H9 (cell line): ENCODE measurements at regions not wholly inside any gene's neighbourhood (a gene's known extent, or its start where the extent isn't known, plus 50 kb on each side); places are given as distances from the start of the nearest gene placed in this dataset.

ENCODE experiments used
- DNase-seq: peaks from one replicate; pipeline ENCODE4 v3.0.0-alpha.2; 2017
- H2AFZ ChIP-seq: one replicate; pipeline ENCODE4 v1.6.1; 2013; ENCODE audit warnings: mild to moderate bottlenecking, low read length, control low read depth, moderate library complexity
- H2AK5ac ChIP-seq: 2 replicates; pipeline ENCODE4 v1.6.1; 2013; ENCODE audit warnings: low read length, control low read depth, mixed read lengths; ENCODE audit not compliant: insufficient read length
- H2BK120ac ChIP-seq: one replicate; pipeline ENCODE4 v1.6.1; 2013; ENCODE audit warnings: low read depth, mild to moderate bottlenecking, low read length, control low read depth, inconsistent platforms; ENCODE audit not compliant: poor library complexity, severe bottlenecking
- H2BK12ac ChIP-seq: 2 replicates; pipeline ENCODE4 v1.6.1; 2013; ENCODE audit warnings: low read length, control low read depth, mixed read lengths, low read depth; ENCODE audit not compliant: insufficient read length
- H2BK15ac ChIP-seq: 2 replicates; pipeline ENCODE4 v1.6.1; 2013; ENCODE audit warnings: low read depth, low read length, control low read depth
- H2BK20ac ChIP-seq: one replicate; pipeline ENCODE4 v1.6.1; 2013; ENCODE audit warnings: low read depth, mild to moderate bottlenecking, low read length, control low read depth, inconsistent platforms; ENCODE audit not compliant: poor library complexity, severe bottlenecking
- H2BK5ac ChIP-seq: 2 replicates; pipeline ENCODE4 v1.6.1; 2013; ENCODE audit warnings: low read length, control low read depth, mixed read lengths; ENCODE audit not compliant: insufficient read length
- H3K14ac ChIP-seq: 2 replicates; pipeline ENCODE4 v1.6.1; 2013; ENCODE audit warnings: low read length, control low read depth; ENCODE audit not compliant: insufficient read depth
- H3K18ac ChIP-seq: 2 replicates; pipeline ENCODE4 v1.6.1; 2013; ENCODE audit warnings: low read depth, mild to moderate bottlenecking, mixed read lengths, low read length, control low read depth; ENCODE audit not compliant: insufficient read length
- H3K23ac ChIP-seq: 2 replicates; pipeline ENCODE4 v1.6.1; 2013; ENCODE audit warnings: low read length, control low read depth, mixed read lengths, low read depth; ENCODE audit not compliant: insufficient read length
- H3K23me2 ChIP-seq: 2 replicates; pipeline ENCODE4 v1.6.1; 2013; ENCODE audit warnings: low read depth, mild to moderate bottlenecking, mixed read lengths, low read length, control low read depth; ENCODE audit not compliant: insufficient read length, poor library complexity, severe bottlenecking
- H3K27ac ChIP-seq: 2 replicates; pipeline ENCODE4 v1.5.1; 2013; ENCODE audit warnings: low read length, control low read depth, mixed read lengths, low read depth; ENCODE audit not compliant: insufficient read length
- H3K27me3 ChIP-seq: 2 replicates; pipeline ENCODE4 v1.6.1; 2013; ENCODE audit warnings: low read length, control low read depth, inconsistent platforms; ENCODE audit not compliant: insufficient read depth
- H3K4ac ChIP-seq: 2 replicates; pipeline ENCODE4 v1.6.1; 2013; ENCODE audit warnings: low read depth, mild to moderate bottlenecking, control low read depth, inconsistent platforms, low read length, moderate library complexity
- H3K4me1 ChIP-seq: 2 replicates; pipeline ENCODE4 v1.6.1; 2013; ENCODE audit warnings: low read length, control low read depth, inconsistent platforms; ENCODE audit not compliant: insufficient read depth
- H3K4me2 ChIP-seq: 2 replicates; pipeline ENCODE4 v1.6.1; 2013; ENCODE audit warnings: low read length, control low read depth, mixed read lengths; ENCODE audit not compliant: insufficient read length, insufficient read depth
- H3K56ac ChIP-seq: 2 replicates; pipeline ENCODE4 v1.6.1; 2013; ENCODE audit warnings: low read depth, mild to moderate bottlenecking, mixed read lengths, low read length, control low read depth; ENCODE audit not compliant: insufficient read length
- H3K79me1 ChIP-seq: 2 replicates; pipeline ENCODE4 v1.6.1; 2013; ENCODE audit warnings: low read depth, mild to moderate bottlenecking, moderate library complexity, low read length, control low read depth, inconsistent platforms; ENCODE audit not compliant: insufficient read depth, poor library complexity, severe bottlenecking
- H3K79me2 ChIP-seq: 2 replicates; pipeline ENCODE4 v1.6.1; 2013; ENCODE audit warnings: low read length, control low read depth, inconsistent platforms; ENCODE audit not compliant: insufficient read depth
- H3K9ac ChIP-seq: 2 replicates; pipeline ENCODE4 v1.6.1; 2013; ENCODE audit warnings: low read length, control low read depth, mixed read lengths; ENCODE audit not compliant: insufficient read length; ENCODE audit errors: extremely low read depth
- H3K9me3 ChIP-seq: one replicate; pipeline ENCODE4 v1.6.1; 2013; ENCODE audit warnings: low read depth, low read length, inconsistent platforms; ENCODE audit not compliant: control insufficient read depth
- H3T11ph ChIP-seq: one replicate; pipeline ENCODE4 v1.6.1; 2013; ENCODE audit warnings: mild to moderate bottlenecking, low read length, control low read depth, inconsistent platforms
- H4K20me1 ChIP-seq: one replicate; pipeline ENCODE4 v1.6.1; 2013; ENCODE audit not compliant: control insufficient read depth, insufficient read length, insufficient read depth
- H4K5ac ChIP-seq: 2 replicates; pipeline ENCODE4 v1.6.1; 2013; ENCODE audit warnings: low read depth, mild to moderate bottlenecking, mixed read lengths, low read length, control low read depth; ENCODE audit not compliant: insufficient read length
- H4K8ac ChIP-seq: replicated peaks from 2 replicates; pipeline ENCODE4 v1.6.1; 2013; ENCODE audit warnings: low read length, control low read depth, mixed read lengths, low read depth; ENCODE audit not compliant: insufficient read length
- H4K91ac ChIP-seq: 2 replicates; pipeline ENCODE4 v1.6.1; 2013; ENCODE audit warnings: low read depth, mild to moderate bottlenecking, moderate library complexity, mixed read lengths, low read length, control low read depth; ENCODE audit not compliant: insufficient read length
- H3K27ac Mint-ChIP-seq, 3 experiments: 2 replicates in 2 of 3; 3 replicates in 1 of 3; pipeline ENCODE4 v1.8.0; 2020 to 2021; ENCODE audit warnings: mixed read lengths in 3 of 3, mild to moderate bottlenecking in 1 of 3, moderate library complexity in 1 of 3
- H3K27me3 Mint-ChIP-seq: 2 replicates; pipeline ENCODE4 v1.8.0; 2021; ENCODE audit warnings: low read depth, mild to moderate bottlenecking, moderate library complexity, mixed read lengths
- H3K36me3 Mint-ChIP-seq, 3 experiments: 2 replicates in 2 of 3; 3 replicates in 1 of 3; pipeline ENCODE4 v1.8.0; 2020 to 2021; ENCODE audit warnings: low read depth in 3 of 3, mixed read lengths in 3 of 3; ENCODE audit not compliant: insufficient read depth in 1 of 3
- H3K4me1 Mint-ChIP-seq, 2 experiments: 2 replicates each; pipeline ENCODE4 v1.8.0; 2020; ENCODE audit warnings: mixed read lengths in 2 of 2
- H3K4me3 Mint-ChIP-seq, 2 experiments: 2 replicates in 1 of 2; 3 replicates in 1 of 2; pipeline ENCODE4 v1.8.0; 2020 to 2021; ENCODE audit warnings: mild to moderate bottlenecking in 2 of 2, mixed read lengths in 2 of 2, moderate library complexity in 1 of 2
- H3K9me3 Mint-ChIP-seq, 2 experiments: 2 replicates in 1 of 2; 3 replicates in 1 of 2; pipeline ENCODE4 v1.8.0; 2020; ENCODE audit warnings: mild to moderate bottlenecking in 2 of 2, mixed read lengths in 2 of 2, moderate library complexity in 1 of 2
- CTCF ChIP-seq: fragments of 200-600 bp; sonication (generic); conservative IDR thresholded peaks from 3 replicates; pipeline ENCODE4 v1.8.0; 2021; ENCODE audit warnings: antibody characterized with exemption, mild to moderate bottlenecking
- WGBS: extraction: QIAGEN DNeasy Blood & Tissue Kit; methylation state at CpG from one replicate; pipeline ENCODE4 v1.1.7; 2013; ENCODE audit warnings: missing lambda C conversion rate, low lambda C conversion rate, mixed read lengths; ENCODE audit not compliant: insufficient read length; ENCODE audit errors: extremely low coverage; 5-methylcytosine and 5-hydroxymethylcytosine counted together

DNA sequence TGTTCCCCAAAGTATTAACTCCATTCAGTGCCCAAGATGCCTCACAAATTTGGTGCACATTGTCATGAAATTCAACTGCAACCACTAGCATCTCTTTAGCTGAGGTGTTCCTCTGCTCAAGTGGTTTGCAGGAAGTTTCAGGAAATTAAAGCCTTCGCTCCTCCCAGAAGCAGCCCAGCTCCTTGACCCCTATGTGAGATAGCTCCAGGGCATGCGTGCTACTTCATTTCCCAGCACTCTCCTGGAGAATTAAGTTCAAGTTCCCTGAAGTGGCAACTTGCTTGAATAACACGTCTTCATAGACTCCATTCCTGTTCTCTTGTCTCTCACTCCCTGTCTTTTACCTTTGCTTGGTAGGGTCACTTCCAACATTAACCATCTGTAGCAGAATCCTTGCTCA lies 750.3 kb downstream of the REEP3 start:
- no peaks in the 10 kb centered on the region for H3K4me1 ChIP-seq
- Mint-ChIP-seq H3K4me1 (peaks cover 0 to 2% of the 10 kb centered on the region in 2 experiments; a peak in 2 of 4 replicates), H3K9me3 (no peaks in the 10 kb centered on the region), H3K36me3 (no peaks in the 10 kb centered on the region), H3K27ac (no peak overlapping the region), H3K27me3 (no peaks in the 10 kb centered on the region), H3K4me3 (no peak overlapping the region)
- H2BK20ac ChIP-seq: no peak overlapping the region
- no peak overlapping the region for H3K23ac ChIP-seq
- H3T11ph ChIP-seq: no peak overlapping the region
- H4K5ac ChIP-seq: peak overlapping the region; percentile 30
- no peak overlapping the region for H3K4me2 ChIP-seq
- no peak overlapping the region for H4K8ac ChIP-seq
- no peak overlapping the region for H3K56ac ChIP-seq
- H3K27ac ChIP-seq: no peak overlapping the region
- no peak overlapping the region for H2BK5ac ChIP-seq
- H3K79me1 ChIP-seq: no peaks in the 10 kb centered on the region
- TF ChIP-seq CTCF: no peak
- H3K27me3 ChIP-seq: no peaks in the 10 kb centered on the region
- H3K23me2 ChIP-seq: no peaks in the 10 kb centered on the region
- H3K9me3 ChIP-seq: no peaks in the 10 kb centered on the region
- H2AK5ac ChIP-seq: no peak overlapping the region
- H3K9ac ChIP-seq: no peak overlapping the region
- DNase-seq: no peak
- H2BK15ac ChIP-seq: no peak overlapping the region
- H3K79me2 ChIP-seq: no peaks in the 10 kb centered on the region
- H2AFZ ChIP-seq: no peak overlapping the region
- no peaks in the 10 kb centered on the region for H4K20me1 ChIP-seq
- no peak overlapping the region for H2BK120ac ChIP-seq
- no peak overlapping the region for H4K91ac ChIP-seq
- H3K14ac ChIP-seq: no peak overlapping the region
- H3K4ac ChIP-seq: no peak overlapping the region
- no CpG with 5 or more reads among the region's 3 CpGs for WGBS
- H3K18ac ChIP-seq: no peak overlapping the region
- H2BK12ac ChIP-seq: no peak overlapping the region
